ENCODE measurements at regions not wholly inside any gene's neighbourhood (a gene's known extent, or its start where the extent isn't known, plus 50 kb on each side); places are given as distances from the start of the nearest gene placed in this dataset.

- intact Hi-C loops (cut with micrococcal nuclease) = no loop called here
- Mint-ChIP-seq H3K4me3 (no peak overlapping the region), H3K27me3 (peaks cover 9% of the 10 kb centered on the region), H3K36me3 (ENCODE audit: low read depth) (no peaks in the 10 kb centered on the region), H3K9me3 (no peaks in the 10 kb centered on the region), H3K4me1 (no peaks in the 10 kb centered on the region), H3K27ac (no peak overlapping the region)
- no peak for DNase-seq
Observed at GRCh38 chr1:30253807-30254440, 469.5 kb downstream of the MATN1 start.

GRCh38 chr1:30253361-30253760 is 470.0 kb downstream of the MATN1 start:
- Mint-ChIP-seq H3K4me1 (no peaks in the 10 kb centered on the region), H3K9me3 (no peaks in the 10 kb centered on the region), H3K4me3 (no peak overlapping the region), H3K27me3 (peaks cover 4% of the 10 kb centered on the region), H3K36me3 (ENCODE audit: low read depth) (no peaks in the 10 kb centered on the region), H3K27ac (no peak overlapping the region)
- intact Hi-C loops (cut with micrococcal nuclease) = no loop called here
- no peak for DNase-seq

GRCh38 chr1:30250984-30251850 is 472.2 kb downstream of the MATN1 start:
- Mint-ChIP-seq H3K9me3 (no peaks in the 10 kb centered on the region), H3K27ac (no peak overlapping the region), H3K36me3 (ENCODE audit: low read depth) (no peaks in the 10 kb centered on the region), H3K4me3 (no peak overlapping the region), H3K4me1 (no peaks in the 10 kb centered on the region), H3K27me3 (peaks cover 2% of the 10 kb centered on the region)
- DNase-seq = no peak
- intact Hi-C loops (cut with micrococcal nuclease) = no loop called here

GRCh38 chr1:30250338-30250983 is 472.9 kb downstream of the MATN1 start:
- Mint-ChIP-seq H3K36me3 (ENCODE audit: low read depth) (no peaks in the 10 kb centered on the region), H3K4me1 (no peaks in the 10 kb centered on the region), H3K4me3 (no peak overlapping the region), H3K27ac (no peak overlapping the region), H3K9me3 (no peaks in the 10 kb centered on the region), H3K27me3 (peaks cover 2% of the 10 kb centered on the region)
- intact Hi-C loops (cut with micrococcal nuclease) = no loop called here
- no peak for DNase-seq

- Mint-ChIP-seq H3K4me3 (no peak overlapping the region), H3K27ac (no peak overlapping the region), H3K9me3 (no peaks in the 10 kb centered on the region), H3K27me3 (peaks cover 2% of the 10 kb centered on the region), H3K4me1 (no peaks in the 10 kb centered on the region), H3K36me3 (ENCODE audit: low read depth) (no peaks in the 10 kb centered on the region)
- no peak for DNase-seq
- intact Hi-C loops (cut with micrococcal nuclease) = no loop called here
Observed at GRCh38 chr1:30249446-30250337, 473.7 kb downstream of the MATN1 start.

GRCh38 chr1:30248774-30249173 is 474.6 kb downstream of the MATN1 start:
- H3K4me3 Mint-ChIP-seq = no peak overlapping the region
- intact Hi-C loops (cut with micrococcal nuclease) = no loop called here
- no peaks in the 10 kb centered on the region for H3K9me3 Mint-ChIP-seq
- no peaks in the 10 kb centered on the region for H3K4me1 Mint-ChIP-seq
- DNase-seq = no peak
- peaks cover 5% of the 10 kb centered on the region for H3K27me3 Mint-ChIP-seq
- H3K27ac Mint-ChIP-seq = no peak overlapping the region
- no peaks in the 10 kb centered on the region for H3K36me3 Mint-ChIP-seq (ENCODE audit: low read depth)

- H3K36me3 Mint-ChIP-seq (ENCODE audit: low read depth) = no peaks in the 10 kb centered on the region
- no peak for DNase-seq
- peaks cover 5% of the 10 kb centered on the region for H3K27me3 Mint-ChIP-seq
- no peaks in the 10 kb centered on the region for H3K4me1 Mint-ChIP-seq
- no peak overlapping the region for H3K4me3 Mint-ChIP-seq
- no peak overlapping the region for H3K27ac Mint-ChIP-seq
- intact Hi-C loops (cut with micrococcal nuclease) = no loop called here
- H3K9me3 Mint-ChIP-seq = no peaks in the 10 kb centered on the region
Observed at GRCh38 chr1:30248373-30248772, 475.0 kb downstream of the MATN1 start.

GRCh38 chr1:30244801-30245200 is 478.6 kb downstream of the MATN1 start:
- Mint-ChIP-seq H3K4me1 (no peaks in the 10 kb centered on the region), H3K9me3 (no peaks in the 10 kb centered on the region), H3K27me3 (peaks cover 5% of the 10 kb centered on the region), H3K36me3 (ENCODE audit: low read depth) (no peaks in the 10 kb centered on the region), H3K4me3 (no peak overlapping the region), H3K27ac (no peak overlapping the region)
- intact Hi-C loops (cut with micrococcal nuclease) = no loop called here
- no peak for DNase-seq

GRCh38 chr1:30242722-30243457 is 480.5 kb downstream of the MATN1 start:
- DNase-seq = no peak
- no peak overlapping the region for H3K27ac Mint-ChIP-seq
- no peaks in the 10 kb centered on the region for H3K36me3 Mint-ChIP-seq (ENCODE audit: low read depth)
- peaks cover 10% of the 10 kb centered on the region for H3K27me3 Mint-ChIP-seq
- intact Hi-C loops (cut with micrococcal nuclease) = no loop called here
- no peaks in the 10 kb centered on the region for H3K4me1 Mint-ChIP-seq
- no peak overlapping the region for H3K4me3 Mint-ChIP-seq
- no peaks in the 10 kb centered on the region for H3K9me3 Mint-ChIP-seq

GRCh38 chr1:30242168-30242567 is 481.2 kb downstream of the MATN1 start:
- no peak overlapping the region for H3K4me3 Mint-ChIP-seq
- no peaks in the 10 kb centered on the region for H3K9me3 Mint-ChIP-seq
- no peaks in the 10 kb centered on the region for H3K4me1 Mint-ChIP-seq
- DNase-seq = no peak
- H3K36me3 Mint-ChIP-seq (ENCODE audit: low read depth) = no peaks in the 10 kb centered on the region
- peaks cover 10% of the 10 kb centered on the region for H3K27me3 Mint-ChIP-seq
- intact Hi-C loops (cut with micrococcal nuclease) = no loop called here
- no peak overlapping the region for H3K27ac Mint-ChIP-seq

GRCh38 chr1:30241681-30242080 is 481.7 kb downstream of the MATN1 start:
- Mint-ChIP-seq H3K27me3 (peaks cover 10% of the 10 kb centered on the region), H3K36me3 (ENCODE audit: low read depth) (no peaks in the 10 kb centered on the region), H3K27ac (no peak overlapping the region), H3K4me1 (no peaks in the 10 kb centered on the region), H3K9me3 (no peaks in the 10 kb centered on the region), H3K4me3 (no peak overlapping the region)
- intact Hi-C loops (cut with micrococcal nuclease) = no loop called here
- DNase-seq = no peak

GRCh38 chr1:30234091-30234490 is 489.3 kb downstream of the MATN1 start:
- H3K4me1 Mint-ChIP-seq = no peaks in the 10 kb centered on the region
- intact Hi-C loops (cut with micrococcal nuclease) = no loop called here
- H3K4me3 Mint-ChIP-seq = no peak overlapping the region
- H3K27me3 Mint-ChIP-seq = peaks cover 13% of the 10 kb centered on the region
- H3K9me3 Mint-ChIP-seq = no peaks in the 10 kb centered on the region
- no peak for DNase-seq
- H3K36me3 Mint-ChIP-seq (ENCODE audit: low read depth) = no peaks in the 10 kb centered on the region
- H3K27ac Mint-ChIP-seq = no peak overlapping the region

- H3K36me3 Mint-ChIP-seq (ENCODE audit: low read depth) = no peaks in the 10 kb centered on the region
- DNase-seq = peak; percentile 77
- peaks cover 8% of the 10 kb centered on the region for H3K27me3 Mint-ChIP-seq
- no peaks in the 10 kb centered on the region for H3K9me3 Mint-ChIP-seq
- no peak overlapping the region for H3K27ac Mint-ChIP-seq
- no peaks in the 10 kb centered on the region for H3K4me1 Mint-ChIP-seq
- no peak overlapping the region for H3K4me3 Mint-ChIP-seq
- intact Hi-C loops (cut with micrococcal nuclease) = no loop called here
Observed at GRCh38 chr1:30232288-30232899, 491.0 kb downstream of the MATN1 start.

Data from activated CD4-positive, alpha-beta T cell treated with anti-CD3 and anti-CD28 coated beads, Interleukin-2, amount 10 ng/mL, durations not matched to agents 24 days and 14 days (primary cell).